HG03139 (cell line): ENCODE measurements at regions not wholly inside any gene's neighbourhood (a gene's known extent, or its start where the extent isn't known, plus 50 kb on each side); places are given as distances from the start of the nearest gene placed in this dataset.
"Not testable (repeated sequence)": the region's sequence is repeated elsewhere in the genome, so short reads cannot be mapped to it uniquely, and the experiment has no call there.

Experiments used
- ATAC-seq: cut with Tn5 transposase; IDR thresholded peaks from one replicate; pipeline ENCODE4 v1.9.1; 2021; ENCODE audit not compliant: unreplicated experiment

GRCh38 chr14:105600195-105600938 is 74.0 kb downstream of the TMEM121 start:
- ATAC-seq = not testable (repeated sequence)

DNA sequence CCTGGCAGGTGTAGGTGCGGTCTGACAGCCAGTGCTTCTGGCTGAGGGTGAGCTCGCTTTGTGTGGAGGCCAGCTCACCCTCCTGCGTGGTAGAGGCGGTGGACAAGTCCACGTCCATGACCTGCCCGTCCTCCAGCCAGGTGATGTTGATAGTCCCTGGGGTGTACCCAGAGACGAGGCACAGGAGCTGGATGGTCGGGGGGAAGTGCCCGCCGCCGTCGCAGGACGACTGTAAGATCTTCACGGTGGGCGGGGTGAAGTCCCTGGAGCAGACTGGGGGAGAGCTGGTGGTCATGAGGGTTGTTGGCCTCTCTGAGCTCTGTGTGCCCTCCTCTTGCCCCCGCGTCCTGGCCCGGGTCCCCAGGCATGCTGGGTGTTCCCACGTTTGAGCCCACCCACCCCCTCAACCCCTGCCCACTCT is 74.6 kb downstream of the TMEM121 start:
- no peak for ATAC-seq

GRCh38 chr14:105601360-105602242 is 75.2 kb downstream of the TMEM121 start:
- no peak for ATAC-seq

- no peak for ATAC-seq
These were observed 75.9 kb downstream of the TMEM121 start for GRCh38 chr14:105602243-105602750.

GRCh38 chr14:105602799-105603793 is 76.7 kb downstream of the TMEM121 start:
- no peak for ATAC-seq

DNA sequence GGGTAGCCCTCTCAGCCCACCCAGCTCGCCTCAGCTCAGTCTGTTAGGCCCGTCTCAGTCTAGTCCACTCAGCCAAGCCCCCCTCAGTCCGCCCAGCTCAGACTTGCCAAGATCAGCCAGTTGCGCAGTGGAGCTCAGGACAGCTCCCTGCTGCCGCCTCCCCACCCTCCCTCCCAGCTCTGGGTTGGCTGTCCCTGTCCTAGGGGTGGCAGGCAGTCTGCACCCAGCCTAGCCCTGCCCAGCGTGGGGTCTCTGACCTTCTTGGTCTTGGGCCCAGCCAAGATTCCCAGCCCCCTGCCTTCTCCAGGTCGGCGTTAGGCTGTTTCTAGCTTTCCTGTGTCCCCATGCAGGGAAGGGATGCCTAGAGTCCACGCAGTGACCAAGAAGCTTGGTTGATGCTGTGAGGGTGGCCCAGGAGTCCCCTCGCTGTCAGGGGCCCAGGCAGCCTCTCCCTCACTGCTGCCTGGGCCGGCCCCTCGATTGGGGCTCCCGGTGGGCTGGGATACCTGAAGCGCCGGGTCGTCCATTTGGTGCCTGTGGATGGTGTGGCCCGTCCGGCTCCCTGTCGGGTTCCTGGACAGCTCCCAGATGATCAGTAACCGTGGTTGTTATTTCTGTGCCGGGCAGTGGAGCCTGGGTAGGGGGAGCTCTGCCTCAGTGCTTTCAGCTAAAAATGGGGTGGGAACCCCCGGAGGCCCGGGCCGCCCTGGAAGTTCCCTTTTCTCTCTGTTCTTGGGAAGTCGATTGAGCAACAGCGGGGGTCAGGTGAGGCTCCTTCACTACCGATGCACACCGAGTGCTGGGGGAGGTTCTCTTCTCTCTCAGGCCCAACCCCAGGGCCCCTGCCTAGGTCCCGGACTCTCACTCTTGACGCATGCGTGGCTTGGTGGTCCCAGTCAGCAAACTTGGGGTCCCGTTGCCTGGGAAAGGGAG is 78.4 kb downstream of the TMEM121 start:
- not testable (repeated sequence) for ATAC-seq

- ATAC-seq = no peak
These were observed 79.3 kb downstream of the TMEM121 start for GRCh38 chr14:105605464-105606304.

- not testable (repeated sequence) for ATAC-seq
These were observed 80.1 kb downstream of the TMEM121 start for GRCh38 chr14:105606305-105606975.

DNA sequence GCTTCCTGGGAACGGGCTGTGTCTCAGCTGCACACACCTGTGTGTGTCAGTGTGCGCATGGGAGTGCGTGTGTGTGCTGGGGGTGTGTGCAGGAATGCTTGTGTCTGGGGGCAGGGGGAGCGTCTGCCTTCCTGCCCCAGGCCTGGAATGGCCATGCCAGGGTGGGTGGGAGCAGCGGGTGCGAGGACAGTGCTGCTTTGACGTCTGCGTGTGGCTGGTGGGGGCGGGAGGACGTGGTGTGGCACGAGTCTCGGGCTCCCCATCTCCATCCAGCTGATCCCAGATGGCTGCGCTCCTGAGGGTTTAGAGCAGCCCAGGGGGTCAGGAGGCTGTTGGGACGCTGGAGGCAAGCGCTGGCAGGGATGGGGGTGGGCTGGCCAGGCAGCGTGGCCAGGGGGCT is 80.6 kb downstream of the TMEM121 start:
- not testable (repeated sequence) for ATAC-seq

DNA sequence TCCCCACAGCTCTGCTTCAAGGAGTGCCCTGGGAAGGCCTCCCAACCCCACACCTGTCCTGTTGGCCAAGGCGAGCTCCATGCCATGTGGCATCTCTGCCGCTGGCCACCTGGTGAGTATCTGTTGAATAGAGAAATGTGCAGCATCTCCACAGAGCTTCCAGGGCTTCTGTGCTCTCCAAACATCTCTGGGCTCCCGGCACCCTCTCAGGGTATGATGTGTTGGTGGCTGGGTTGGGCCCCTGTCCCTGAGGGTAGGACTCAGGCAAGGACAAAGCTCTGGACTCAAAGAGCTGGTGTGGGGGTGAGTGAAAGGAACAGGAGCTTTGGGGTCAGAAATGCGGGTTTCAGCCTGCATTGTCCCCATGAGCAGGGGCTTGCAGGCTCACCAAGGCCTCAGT is 88.6 kb downstream of the TMEM121 start:
- ATAC-seq = not testable (repeated sequence)

DNA sequence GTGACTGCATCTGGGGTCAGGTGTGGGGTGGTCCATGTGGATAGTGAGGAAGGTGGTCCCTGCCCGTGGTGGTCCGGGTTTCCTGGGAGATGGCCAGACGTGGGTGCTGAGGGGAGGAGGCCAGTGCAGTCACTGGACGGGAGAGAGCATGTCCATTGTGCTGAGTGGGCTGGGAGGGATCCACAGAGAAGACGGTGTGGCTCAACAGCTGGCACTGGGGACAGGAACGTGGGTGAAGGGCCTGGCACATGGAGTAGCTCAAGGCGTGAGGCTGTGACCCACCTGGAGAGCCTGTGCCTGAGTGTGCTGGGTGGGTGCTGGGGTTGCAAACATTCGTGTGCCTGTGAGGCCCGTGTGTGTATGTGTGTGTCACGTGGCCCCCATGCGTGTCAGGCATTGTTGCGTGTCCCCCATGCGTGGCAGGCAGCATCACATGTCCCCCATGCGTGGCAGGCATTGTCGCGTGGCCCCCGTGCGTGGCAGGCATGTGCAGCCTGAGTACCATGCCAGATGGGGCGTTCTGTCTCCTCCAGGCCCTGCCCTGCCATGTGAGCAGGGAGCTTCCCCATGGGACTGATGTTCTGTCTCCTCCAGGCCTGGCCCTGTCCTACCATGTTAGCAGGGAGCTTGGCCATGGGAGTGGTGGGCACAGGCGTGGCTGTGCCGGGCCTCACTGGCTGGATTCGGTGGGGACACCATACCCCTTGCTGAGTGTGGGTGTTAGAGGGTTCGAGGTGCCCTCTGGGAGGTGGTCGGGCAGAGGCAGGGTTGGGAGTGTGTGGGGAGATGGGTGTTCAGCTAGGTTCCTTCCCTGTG is 89.8 kb downstream of the TMEM121 start:
- ATAC-seq = not testable (repeated sequence)

GRCh38 chr14:105616802-105617192 is 90.4 kb downstream of the TMEM121 start:
- no peak for ATAC-seq

DNA sequence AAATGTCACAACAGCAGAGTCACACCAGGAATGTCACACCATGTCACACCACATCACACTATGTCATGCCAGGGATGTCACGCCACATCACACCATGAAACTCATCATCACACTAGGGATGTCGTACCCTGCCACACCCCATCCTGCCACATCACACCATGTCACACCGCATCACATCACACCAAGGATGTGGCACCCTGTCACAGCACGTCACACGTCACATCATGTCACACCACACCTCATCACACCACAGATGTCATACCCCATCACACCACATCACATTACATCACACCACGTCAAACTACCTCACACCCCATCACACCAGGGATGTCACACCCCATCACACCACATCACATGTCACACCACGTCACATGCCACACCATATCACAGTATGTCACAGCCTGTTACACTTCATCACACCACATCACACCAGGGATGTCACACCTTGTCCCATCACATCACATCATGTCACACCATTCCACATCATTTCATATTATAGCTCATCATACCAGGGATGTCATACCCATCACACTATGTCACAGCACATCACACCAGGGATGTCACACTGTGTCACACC is 90.9 kb downstream of the TMEM121 start:
- ATAC-seq = no peak

DNA sequence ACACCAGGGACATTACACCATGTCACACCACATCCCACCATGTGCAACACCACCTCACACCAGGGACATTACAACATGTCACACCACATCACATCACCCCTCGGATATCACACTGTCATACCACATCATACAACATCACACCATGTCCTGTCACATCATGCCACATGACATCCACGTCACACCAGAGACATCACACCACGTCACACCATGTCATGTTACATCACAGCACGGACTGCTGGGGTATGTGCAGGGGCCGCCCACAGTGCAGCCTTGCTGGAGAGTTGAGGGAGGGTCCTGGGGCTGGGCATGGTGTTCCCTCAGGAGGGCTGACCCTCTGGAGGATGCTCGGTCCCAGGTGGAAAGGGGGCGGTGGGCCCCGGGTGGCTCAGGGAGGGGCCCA is 91.4 kb downstream of the TMEM121 start:
- not testable (repeated sequence) for ATAC-seq

DNA sequence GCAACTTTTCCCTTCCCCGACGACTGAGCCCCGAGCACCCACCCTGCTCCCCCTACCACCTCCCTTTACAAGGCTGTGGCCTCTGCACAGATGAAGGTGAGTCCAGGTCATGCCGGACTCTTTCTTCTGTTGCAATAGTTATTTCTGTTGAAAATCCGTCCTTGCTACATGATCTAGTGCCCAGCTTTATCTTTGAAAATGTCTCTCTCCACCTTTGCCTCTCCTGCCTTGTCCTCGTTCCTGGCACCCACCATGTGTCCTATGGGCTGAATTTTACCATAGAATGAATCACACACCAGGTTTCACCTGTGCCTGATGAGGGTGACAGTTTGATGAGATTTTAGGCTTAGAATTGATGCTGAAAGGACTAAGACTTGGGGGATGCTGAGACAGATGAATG is 92.9 kb downstream of the TMEM121 start:
- not testable (repeated sequence) for ATAC-seq

DNA sequence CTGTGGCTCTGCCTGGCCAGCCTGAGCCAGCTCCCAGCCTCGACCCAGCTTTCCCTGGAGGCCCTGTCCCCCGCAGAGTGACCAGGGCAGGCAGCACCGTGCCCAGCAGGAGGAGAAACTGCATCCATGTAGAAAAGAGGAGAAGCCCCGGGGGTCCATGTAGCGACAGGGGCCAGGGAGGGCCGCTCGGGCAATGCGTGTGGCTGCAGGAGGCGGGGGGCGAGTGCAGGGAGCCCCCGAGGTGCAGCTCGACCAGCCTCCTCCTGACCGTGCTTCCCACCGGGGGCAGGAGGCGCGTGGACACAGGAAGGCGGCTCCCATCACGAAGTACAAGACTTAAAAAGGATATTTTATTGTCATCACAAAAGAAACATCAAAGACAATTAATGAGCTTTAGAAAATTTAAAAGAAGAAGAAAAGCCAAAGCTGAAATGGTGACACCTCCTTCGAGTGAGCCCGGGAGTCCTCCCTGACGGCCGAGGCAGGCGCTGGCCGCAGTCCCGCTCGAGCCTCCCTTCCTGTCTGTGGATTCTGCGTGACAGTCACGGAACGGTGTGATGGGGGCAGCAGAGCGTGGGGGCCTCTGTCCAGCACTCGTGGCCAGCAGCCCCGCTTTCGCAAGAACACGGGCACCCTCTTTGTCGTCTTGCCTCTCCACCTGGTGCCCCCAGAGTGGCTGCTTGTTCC is 93.9 kb downstream of the TMEM121 start:
- ATAC-seq = not testable (repeated sequence)
